Mesendoderm (in vitro differentiated cells): ENCODE measurements at regions not wholly inside any gene's neighbourhood (a gene's known extent, or its start where the extent isn't known, plus 50 kb on each side); places are given as distances from the start of the nearest gene placed in this dataset.

Experiments used
- DNase-seq: peaks from one replicate; pipeline ENCODE4 v3.0.0; 2013
- H2AK5ac ChIP-seq: 2 replicates; pipeline ENCODE4 v1.6.1; 2013; ENCODE audit warnings: low read length, inconsistent platforms
- H2BK120ac ChIP-seq: 2 replicates; pipeline ENCODE4 v1.6.1; 2013; ENCODE audit warnings: low read depth, mild to moderate bottlenecking, low read length, moderate library complexity, mixed read lengths
- H2BK15ac ChIP-seq: replicated peaks from 2 replicates; pipeline ENCODE4 v1.6.1; 2013; ENCODE audit warnings: low read depth, mild to moderate bottlenecking, moderate library complexity
- H2BK5ac ChIP-seq: 2 replicates; pipeline ENCODE4 v1.6.1; 2013; ENCODE audit warnings: low read length, inconsistent platforms
- H3K18ac ChIP-seq: 2 replicates; pipeline ENCODE4 v1.6.1; 2013; ENCODE audit warnings: mild to moderate bottlenecking, low read length, mixed read lengths
- H3K23ac ChIP-seq: one replicate; pipeline ENCODE4 v1.6.1; 2013; ENCODE audit warnings: low read length
- H3K27ac ChIP-seq: 2 replicates; pipeline ENCODE4 v1.5.1; 2013; ENCODE audit warnings: low read depth, mild to moderate bottlenecking, inconsistent platforms, low read length, moderate library complexity
- H3K27me3 ChIP-seq: 2 replicates; pipeline ENCODE4 v1.6.1; 2013; ENCODE audit warnings: low read length, control low read depth, mild to moderate bottlenecking, inconsistent platforms; ENCODE audit not compliant: insufficient read depth, poor library complexity
- H3K36me3 ChIP-seq: 2 replicates; pipeline ENCODE4 v1.6.1; 2013; ENCODE audit warnings: low read length, inconsistent platforms; ENCODE audit not compliant: control insufficient read depth, insufficient read depth
- H3K4ac ChIP-seq: one replicate; pipeline ENCODE4 v1.6.1; 2013; ENCODE audit warnings: low read depth, mild to moderate bottlenecking, low read length, moderate library complexity
- H3K4me1 ChIP-seq: 2 replicates; pipeline ENCODE4 v1.6.1; 2013; ENCODE audit warnings: low read depth, low read length, inconsistent platforms; ENCODE audit not compliant: control insufficient read depth
- H3K4me2 ChIP-seq: 2 replicates; pipeline ENCODE4 v1.6.1; 2013; ENCODE audit warnings: low read length
- H3K4me3 ChIP-seq: 2 replicates; pipeline ENCODE4 v1.5.1; 2013; ENCODE audit warnings: mild to moderate bottlenecking, low read length
- H3K56ac ChIP-seq: one replicate; pipeline ENCODE4 v1.6.1; 2013; ENCODE audit warnings: low read length
- H3K79me1 ChIP-seq: 2 replicates; pipeline ENCODE4 v1.6.1; 2013; ENCODE audit warnings: low read length, inconsistent platforms
- H3K79me2 ChIP-seq: 2 replicates; pipeline ENCODE4 v1.6.1; 2013; ENCODE audit warnings: mild to moderate bottlenecking, low read length; ENCODE audit not compliant: control insufficient read depth, insufficient read depth
- H3K9ac ChIP-seq: 2 replicates; pipeline ENCODE4 v1.6.1; 2013; ENCODE audit warnings: low read length, inconsistent platforms
- H4K5ac ChIP-seq: one replicate; pipeline ENCODE4 v1.6.1; 2013; ENCODE audit warnings: low read length
- H4K8ac ChIP-seq: one replicate; pipeline ENCODE4 v1.6.1; 2013; ENCODE audit warnings: low read depth, mild to moderate bottlenecking, control low read depth, low read length, moderate library complexity
- WGBS: extraction: QIAGEN DNeasy Blood & Tissue Kit; methylation state at CpG from one replicate; pipeline ENCODE4 v1.1.7; 2013; ENCODE audit warnings: low lambda C conversion rate, missing lambda C conversion rate; ENCODE audit not compliant: insufficient coverage; ENCODE audit errors: extremely low coverage; 5-methylcytosine and 5-hydroxymethylcytosine counted together

GRCh38 chr10:58041901-58042300 lies 225.8 kb downstream of the IPMK start:
- Histone ChIP-seq H4K5ac (no peak overlapping the region), H4K8ac (no peak overlapping the region), H2BK15ac (no peak overlapping the region), H3K4me2 (no peak overlapping the region), H3K4ac (no peak overlapping the region), H3K9ac (no peak overlapping the region), H3K27ac (no peak overlapping the region), H3K4me1 (no peaks in the 10 kb centered on the region), H3K18ac (no peak overlapping the region), H3K27me3 (no peaks in the 10 kb centered on the region), H2BK120ac (no peak overlapping the region), H3K79me1 (no peaks in the 10 kb centered on the region), H3K4me3 (no peak overlapping the region), H2BK5ac (no peak overlapping the region), H3K79me2 (no peaks in the 10 kb centered on the region), H3K23ac (no peak overlapping the region), H2AK5ac (no peak overlapping the region), H3K56ac (no peak overlapping the region), H3K36me3 (no peaks in the 10 kb centered on the region)
- no peak for DNase-seq

DNA sequence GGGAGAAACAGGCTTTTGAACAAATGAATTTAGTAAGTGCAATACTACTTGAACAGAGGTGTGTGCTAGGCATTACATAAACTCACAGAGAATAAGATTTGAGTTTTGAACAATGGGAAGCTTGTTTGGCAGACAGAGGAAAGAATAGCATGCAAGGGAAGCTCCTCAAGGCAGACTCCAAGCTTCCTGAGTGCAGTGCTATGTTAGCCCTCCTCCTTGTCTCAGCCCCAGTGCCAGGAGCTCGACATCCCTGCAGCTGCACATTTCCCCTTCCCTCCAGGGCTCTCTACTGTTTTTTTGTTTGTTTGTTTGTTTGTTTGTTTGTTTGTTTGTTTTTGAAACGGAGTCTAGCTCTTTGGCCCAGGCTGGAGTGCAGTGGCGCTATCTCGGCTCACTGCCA lies 237.5 kb downstream of the IPMK start:
- H2BK5ac ChIP-seq, result no peak overlapping the region
- H3K79me2 ChIP-seq, result no peaks in the 10 kb centered on the region
- H3K56ac ChIP-seq, result no peak overlapping the region
- no peak overlapping the region for H2AK5ac ChIP-seq
- H4K5ac ChIP-seq, result no peak overlapping the region
- no peaks in the 10 kb centered on the region for H3K4me1 ChIP-seq
- H3K4me2 ChIP-seq, result no peak overlapping the region
- no peak for DNase-seq
- H2BK120ac ChIP-seq, result no peak overlapping the region
- no peak overlapping the region for H3K18ac ChIP-seq
- no peak overlapping the region for H3K4me3 ChIP-seq
- no peak overlapping the region for H3K9ac ChIP-seq
- H3K36me3 ChIP-seq, result no peaks in the 10 kb centered on the region
- H3K79me1 ChIP-seq, result no peaks in the 10 kb centered on the region
- no peak overlapping the region for H3K27ac ChIP-seq
- H2BK15ac ChIP-seq, result no peak overlapping the region
- no peaks in the 10 kb centered on the region for H3K27me3 ChIP-seq
- WGBS, result no CpG with 5 or more reads among the region's 4 CpGs
- H4K8ac ChIP-seq, result no peak overlapping the region
- H3K23ac ChIP-seq, result no peak overlapping the region
- no peak overlapping the region for H3K4ac ChIP-seq

DNA sequence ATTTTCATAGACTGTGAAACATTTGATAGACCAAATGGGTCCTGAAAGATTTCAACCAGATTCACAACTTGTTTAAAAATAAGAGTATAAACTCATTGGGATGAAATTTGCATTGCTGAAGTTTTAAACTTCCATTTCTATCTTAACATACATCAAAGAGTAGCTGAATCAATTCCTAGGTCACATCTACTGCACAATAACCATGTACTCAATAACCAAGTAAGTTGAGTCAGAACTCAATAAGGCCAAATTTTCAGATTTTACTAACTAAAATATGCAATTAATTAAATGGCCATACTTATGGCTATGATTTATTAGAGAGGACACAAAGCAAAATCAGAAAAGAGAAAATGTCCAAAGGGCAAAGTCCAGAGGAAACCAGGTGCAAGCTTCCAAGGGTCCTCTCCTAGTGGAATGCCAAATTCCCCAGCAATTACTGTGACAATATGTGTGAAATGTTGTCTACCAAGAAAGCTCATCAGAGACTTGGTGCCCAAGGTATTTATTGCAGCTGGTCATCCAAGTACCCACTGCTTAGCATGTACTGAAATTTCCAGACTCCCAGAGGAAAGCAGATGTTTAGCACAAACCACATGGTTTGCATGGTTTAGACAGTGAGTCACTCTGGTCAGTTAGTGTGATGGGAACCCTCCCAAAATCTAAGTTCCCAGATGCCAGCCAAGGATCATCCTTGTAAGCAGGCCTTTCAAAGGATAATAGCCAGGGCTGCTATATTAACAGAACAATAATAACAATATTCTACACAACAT lies 238.9 kb downstream of the IPMK start:
- no peaks in the 10 kb centered on the region for H3K27me3 ChIP-seq
- H3K56ac ChIP-seq, result no peak overlapping the region
- no peak overlapping the region for H3K4ac ChIP-seq
- H3K4me2 ChIP-seq, result no peak overlapping the region
- H3K79me1 ChIP-seq, result no peaks in the 10 kb centered on the region
- no peak overlapping the region for H3K23ac ChIP-seq
- no peak overlapping the region for H2AK5ac ChIP-seq
- no peaks in the 10 kb centered on the region for H3K4me1 ChIP-seq
- no peak overlapping the region for H4K8ac ChIP-seq
- H3K18ac ChIP-seq, result no peak overlapping the region
- H2BK5ac ChIP-seq, result no peak overlapping the region
- no peak overlapping the region for H3K4me3 ChIP-seq
- H3K27ac ChIP-seq, result no peak overlapping the region
- no peak for DNase-seq
- H2BK120ac ChIP-seq, result no peak overlapping the region
- no peak overlapping the region for H4K5ac ChIP-seq
- no peak overlapping the region for H3K9ac ChIP-seq
- no peaks in the 10 kb centered on the region for H3K79me2 ChIP-seq
- H3K36me3 ChIP-seq, result no peaks in the 10 kb centered on the region
- H2BK15ac ChIP-seq, result no peak overlapping the region

DNA sequence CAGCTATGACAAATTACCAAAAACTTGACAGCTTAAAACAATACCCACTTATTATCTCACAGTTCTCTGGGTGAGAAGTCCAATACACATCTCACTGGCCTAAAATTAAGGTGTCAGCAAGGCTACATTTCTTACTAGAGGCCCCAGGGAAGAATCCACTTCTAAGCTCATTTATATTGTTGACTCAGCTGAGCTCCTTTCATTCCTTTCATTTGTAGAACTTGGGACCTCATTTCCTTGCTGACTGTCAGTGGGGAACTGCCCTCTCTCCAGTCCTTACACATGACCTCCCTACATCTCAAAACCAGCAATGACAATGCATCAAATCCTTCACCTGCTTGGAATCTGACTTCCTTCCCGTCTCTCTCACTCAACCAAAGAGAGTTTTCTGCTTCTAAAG lies 240.3 kb downstream of the IPMK start:
- Histone ChIP-seq H3K79me2 (no peaks in the 10 kb centered on the region), H4K5ac (no peak overlapping the region), H3K4me3 (no peak overlapping the region), H3K56ac (no peak overlapping the region), H2BK15ac (no peak overlapping the region), H3K4me1 (no peaks in the 10 kb centered on the region), H3K9ac (no peak overlapping the region), H3K36me3 (no peaks in the 10 kb centered on the region), H3K18ac (no peak overlapping the region), H2BK5ac (no peak overlapping the region), H3K27me3 (no peaks in the 10 kb centered on the region), H3K4ac (no peak overlapping the region), H3K27ac (no peak overlapping the region), H3K23ac (no peak overlapping the region), H4K8ac (no peak overlapping the region), H3K79me1 (no peaks in the 10 kb centered on the region), H3K4me2 (no peak overlapping the region), H2AK5ac (no peak overlapping the region), H2BK120ac (no peak overlapping the region)
- DNase-seq, result no peak
- WGBS, result no CpG with 5 or more reads among the region's 1 CpG

- H2BK5ac ChIP-seq, result no peak overlapping the region
- H3K27me3 ChIP-seq, result no peaks in the 10 kb centered on the region
- no peak overlapping the region for H3K56ac ChIP-seq
- no peak overlapping the region for H2BK120ac ChIP-seq
- no peak overlapping the region for H4K8ac ChIP-seq
- H3K18ac ChIP-seq, result no peak overlapping the region
- no peak overlapping the region for H3K9ac ChIP-seq
- no peaks in the 10 kb centered on the region for H3K79me2 ChIP-seq
- H3K79me1 ChIP-seq, result no peaks in the 10 kb centered on the region
- no peak overlapping the region for H4K5ac ChIP-seq
- H3K4me3 ChIP-seq, result no peak overlapping the region
- no peaks in the 10 kb centered on the region for H3K4me1 ChIP-seq
- no peak overlapping the region for H3K27ac ChIP-seq
- H3K23ac ChIP-seq, result no peak overlapping the region
- H2BK15ac ChIP-seq, result no peak overlapping the region
- no peak for DNase-seq
- H2AK5ac ChIP-seq, result no peak overlapping the region
- H3K4ac ChIP-seq, result no peak overlapping the region
- no peaks in the 10 kb centered on the region for H3K36me3 ChIP-seq
- no peak overlapping the region for H3K4me2 ChIP-seq
- WGBS, result no CpG with 5 or more reads among the region's 3 CpGs
Measured at GRCh38 chr10:58026036-58026435, 241.7 kb downstream of the IPMK start.

GRCh38 chr10:58023341-58024073 lies 244.2 kb downstream of the IPMK start:
- Histone ChIP-seq H2BK5ac (no peak overlapping the region), H3K4ac (no peak overlapping the region), H3K4me3 (no peak overlapping the region), H3K4me1 (no peaks in the 10 kb centered on the region), H3K27ac (no peak overlapping the region), H3K23ac (no peak overlapping the region), H3K27me3 (no peaks in the 10 kb centered on the region), H3K4me2 (no peak overlapping the region), H2BK15ac (no peak overlapping the region), H4K5ac (no peak overlapping the region), H3K18ac (no peak overlapping the region), H2BK120ac (no peak overlapping the region), H3K79me2 (no peaks in the 10 kb centered on the region), H4K8ac (no peak overlapping the region), H3K36me3 (no peaks in the 10 kb centered on the region), H3K56ac (no peak overlapping the region), H3K9ac (no peak overlapping the region), H2AK5ac (no peak overlapping the region), H3K79me1 (no peaks in the 10 kb centered on the region)
- WGBS, result no CpG with 5 or more reads among the region's 2 CpGs
- DNase-seq, result peak; percentile 22
